Fibroblast of skin of back (primary cell): ENCODE measurements at regions not wholly inside any gene's neighbourhood (a gene's known extent, or its start where the extent isn't known, plus 50 kb on each side); places are given as distances from the start of the nearest gene placed in this dataset.

ENCODE experiments used
- DNase-seq: peaks from one replicate; pipeline ENCODE4 v3.0.0-alpha.2; 2013

- DNase-seq, result no peak
Measured at GRCh38 chr2:149993316-149993715, 405.7 kb upstream of the MMADHC start.

GRCh38 chr2:149991576-149991975, 404.0 kb upstream of the MMADHC start:
- DNase-seq, result peak; percentile 83

GRCh38 chr2:149990965-149991364, 403.4 kb upstream of the MMADHC start:
- DNase-seq, result no peak

- peak; percentile 67 for DNase-seq
Measured at GRCh38 chr2:149989447-149990063, 402.0 kb upstream of the MMADHC start.

GRCh38 chr2:149988361-149988760, 400.8 kb upstream of the MMADHC start:
- no peak for DNase-seq

GRCh38 chr2:149986861-149987260, 399.3 kb upstream of the MMADHC start:
- no peak for DNase-seq

GRCh38 chr2:149984311-149984710, 396.7 kb upstream of the MMADHC start:
- no peak for DNase-seq

GRCh38 chr2:149972066-149972465, 384.5 kb upstream of the MMADHC start:
- no peak for DNase-seq

- DNase-seq, result no peak
Measured at GRCh38 chr2:149954981-149955600, 367.5 kb upstream of the MMADHC start.

GRCh38 chr2:149953627-149954026, 366.1 kb upstream of the MMADHC start:
- no peak for DNase-seq

- DNase-seq, result no peak
Measured at GRCh38 chr2:149931486-149931885, 343.9 kb upstream of the MMADHC start.

GRCh38 chr2:149928011-149928410, 340.4 kb upstream of the MMADHC start:
- DNase-seq, result no peak

GRCh38 chr2:149926149-149926548, 338.6 kb upstream of the MMADHC start:
- no peak for DNase-seq

- DNase-seq, result no peak
Measured at GRCh38 chr2:149924549-149925213, 337.1 kb upstream of the MMADHC start.

GRCh38 chr2:149924028-149924427, 336.5 kb upstream of the MMADHC start:
- DNase-seq, result peak; percentile 57

- no peak for DNase-seq
Measured at GRCh38 chr2:149921911-149922616, 334.5 kb upstream of the MMADHC start.

- no peak for DNase-seq
Measured at GRCh38 chr2:149920389-149920788, 332.8 kb upstream of the MMADHC start.

GRCh38 chr2:149915151-149915550, 327.6 kb upstream of the MMADHC start:
- DNase-seq, result no peak

- DNase-seq, result no peak
Measured at GRCh38 chr2:149908726-149909683, 321.4 kb upstream of the MMADHC start.

- DNase-seq, result no peak
Measured at GRCh38 chr2:149906886-149907285, 319.3 kb upstream of the MMADHC start.

- no peak for DNase-seq
Measured at GRCh38 chr2:149904352-149905175, 317.0 kb upstream of the MMADHC start.
